Kidney (tissue), 13 donors: ENCODE measurements at regions not wholly inside any gene's neighbourhood (a gene's known extent, or its start where the extent isn't known, plus 50 kb on each side); places are given as distances from the start of the nearest gene placed in this dataset.

Experiments
- DNase-seq, 5 donors: peaks; one replicate each; pipeline ENCODE4 v3.0.0-alpha.2; 2013 to 2020
- FAIRE-seq: peaks from 2 replicates; lab custom pipeline; 2012; peaks lifted over from hg19 to GRCh38; lab: Jason Lieb, UNC
- H3K27ac ChIP-seq, 2 donors: one replicate each; pipeline ENCODE4 v1.7.0; 2013; ENCODE audit warnings: low read depth in 2 of 2, low read length in 2 of 2, inconsistent platforms in 1 of 2
- H3K27me3 ChIP-seq: one replicate; pipeline ENCODE4 v1.7.1; 2013; ENCODE audit warnings: low read length, inconsistent platforms; ENCODE audit not compliant: control insufficient read depth, insufficient read depth
- H3K36me3 ChIP-seq, 3 donors: one replicate each; pipeline versions ENCODE4 v1.7.0 to v1.7.1; 2013; ENCODE audit warnings: low read length in 3 of 3, control low read depth in 1 of 3, inconsistent platforms in 1 of 3; ENCODE audit not compliant: insufficient read depth in 3 of 3, control insufficient read depth in 2 of 3
- H3K4me1 ChIP-seq, 3 donors: one replicate each; pipeline versions ENCODE4 v1.7.0 to v1.7.1; 2013; ENCODE audit warnings: low read length in 3 of 3, inconsistent platforms in 1 of 3, low read depth in 1 of 3; ENCODE audit not compliant: control insufficient read depth in 2 of 3, insufficient read depth in 2 of 3
- H3K4me3 ChIP-seq, 3 donors: one replicate each; pipeline versions ENCODE4 v1.7.0 to v1.8.1; 2013; ENCODE audit warnings: low read length in 3 of 3, control low read depth in 1 of 3, inconsistent platforms in 1 of 3
- H3K9ac ChIP-seq, 3 donors: one replicate each; pipeline versions ENCODE4 v1.7.0 to v1.7.1; 2013; ENCODE audit warnings: low read length in 3 of 3, control low read depth in 1 of 3, inconsistent platforms in 1 of 3
- H3K9me3 ChIP-seq, 3 donors: one replicate each; pipeline versions ENCODE4 v1.7.0 to v1.7.1; 2013; ENCODE audit warnings: low read length in 3 of 3, control low read depth in 1 of 3, inconsistent platforms in 1 of 3; ENCODE audit not compliant: control insufficient read depth in 2 of 3, insufficient read depth in 1 of 3
- intact Hi-C: fragments of 100-400 bp; cut with DNase I; formaldehyde crosslinking; loops from one replicate; pipeline ENCODE4 v1.11.1; 2022
- TF ChIP-seq, protein P1 (sequence below): IDR thresholded peaks from 3 replicates; pipeline ENCODE4 v1.5.1; 2012; ENCODE audit warnings: mild to moderate bottlenecking, moderate library complexity, borderline replicate concordance; ENCODE audit not compliant: insufficient read depth; ENCODE audit errors: extremely low read depth
- donor health status: control.
- donor health status: control.
- donor health status: control.
- donor health status: control.
- donor health status: control.
- donor health status: DM: yes; HTN: yes; CAD: no.
- donor health status: Normal renal cell carcinoma (clear cell type).

DNA sequence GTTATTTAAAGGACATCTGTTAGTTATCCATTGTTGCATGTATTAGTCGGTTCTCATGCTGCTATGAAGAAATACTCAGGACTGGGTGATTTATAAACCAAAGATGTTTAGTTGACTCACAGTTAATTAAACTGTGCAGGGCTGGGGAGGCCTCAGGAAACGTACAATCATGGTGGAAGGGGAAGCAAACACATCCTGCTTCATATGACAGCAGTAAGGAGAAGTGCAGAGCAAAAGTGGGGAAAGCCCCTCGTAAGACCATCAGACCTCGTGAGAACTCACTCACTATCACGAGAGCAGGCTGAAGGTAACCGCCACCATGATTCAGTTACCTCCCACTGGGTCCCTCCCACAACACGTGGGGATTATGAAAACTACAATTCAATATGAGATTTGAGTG lies 2064.1 kb downstream of the MAT2B start:
- Histone ChIP-seq H3K4me1 (no peaks in the 10 kb centered on the region), H3K27me3 (no peaks in the 10 kb centered on the region), H3K27ac (no peak overlapping the region), H3K36me3 (no peaks in the 10 kb centered on the region), H3K4me3 (no peak overlapping the region), H3K9me3 (no peaks in the 10 kb centered on the region), H3K9ac (no peak overlapping the region)
- FAIRE-seq (no peak), DNase-seq (no peak)
- TF ChIP-seq, protein P1, sequence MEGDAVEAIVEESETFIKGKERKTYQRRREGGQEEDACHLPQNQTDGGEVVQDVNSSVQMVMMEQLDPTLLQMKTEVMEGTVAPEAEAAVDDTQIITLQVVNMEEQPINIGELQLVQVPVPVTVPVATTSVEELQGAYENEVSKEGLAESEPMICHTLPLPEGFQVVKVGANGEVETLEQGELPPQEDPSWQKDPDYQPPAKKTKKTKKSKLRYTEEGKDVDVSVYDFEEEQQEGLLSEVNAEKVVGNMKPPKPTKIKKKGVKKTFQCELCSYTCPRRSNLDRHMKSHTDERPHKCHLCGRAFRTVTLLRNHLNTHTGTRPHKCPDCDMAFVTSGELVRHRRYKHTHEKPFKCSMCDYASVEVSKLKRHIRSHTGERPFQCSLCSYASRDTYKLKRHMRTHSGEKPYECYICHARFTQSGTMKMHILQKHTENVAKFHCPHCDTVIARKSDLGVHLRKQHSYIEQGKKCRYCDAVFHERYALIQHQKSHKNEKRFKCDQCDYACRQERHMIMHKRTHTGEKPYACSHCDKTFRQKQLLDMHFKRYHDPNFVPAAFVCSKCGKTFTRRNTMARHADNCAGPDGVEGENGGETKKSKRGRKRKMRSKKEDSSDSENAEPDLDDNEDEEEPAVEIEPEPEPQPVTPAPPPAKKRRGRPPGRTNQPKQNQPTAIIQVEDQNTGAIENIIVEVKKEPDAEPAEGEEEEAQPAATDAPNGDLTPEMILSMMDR: no peak
- intact Hi-C loops: no loop called here

DNA sequence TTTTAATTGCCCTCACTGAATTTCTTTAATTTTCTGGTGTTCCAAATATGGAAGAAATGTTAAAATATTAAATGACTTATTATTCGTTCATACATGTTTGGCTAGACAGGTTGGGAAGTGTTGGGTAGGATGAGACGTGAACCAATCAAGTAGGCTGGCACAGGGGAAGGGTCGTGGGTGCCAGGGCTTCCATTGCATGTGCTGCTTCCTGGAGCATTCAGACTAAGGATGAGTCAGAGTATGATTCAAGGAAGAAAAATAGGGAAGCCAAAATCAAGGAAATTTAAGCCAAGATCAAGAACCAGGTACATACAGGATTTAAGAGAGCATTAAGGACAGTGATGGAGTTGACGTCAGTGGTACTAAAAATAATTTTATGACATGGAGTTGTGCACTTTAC lies 2068.0 kb downstream of the MAT2B start:
- Histone ChIP-seq H3K27ac (no peak overlapping the region), H3K36me3 (no peaks in the 10 kb centered on the region), H3K9me3 (peaks cover 0 to 3% (median 0%) of the 10 kb centered on the region in 3 donors), H3K9ac (no peak overlapping the region), H3K4me3 (no peak overlapping the region), H3K27me3 (no peaks in the 10 kb centered on the region), H3K4me1 (no peaks in the 10 kb centered on the region)
- FAIRE-seq: no peak
- intact Hi-C loops: no loop called here
- TF ChIP-seq, protein P1: no peak
- DNase-seq: no peak

DNA sequence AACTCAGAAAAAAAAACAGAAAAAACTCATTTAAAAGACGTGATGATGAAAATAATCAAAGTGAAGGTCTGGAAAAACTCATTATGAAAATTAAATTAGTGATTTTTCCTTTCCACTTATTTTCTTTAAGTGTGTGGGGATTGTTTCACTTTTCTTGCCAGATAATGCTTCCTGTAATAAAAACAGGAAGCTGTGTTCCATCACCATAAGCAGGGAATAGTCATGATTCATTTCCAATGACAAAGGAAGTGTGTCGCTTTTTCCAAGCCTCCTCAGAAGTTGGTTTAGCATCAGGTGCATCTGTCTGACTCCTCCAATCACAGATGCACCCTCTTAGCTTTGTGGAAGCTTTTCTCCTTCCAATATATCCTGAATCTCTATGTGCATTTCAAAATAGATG lies 2068.7 kb downstream of the MAT2B start:
- H3K27me3 ChIP-seq: no peaks in the 10 kb centered on the region
- TF ChIP-seq, protein P1: no peak
- FAIRE-seq: no peak

DNA sequence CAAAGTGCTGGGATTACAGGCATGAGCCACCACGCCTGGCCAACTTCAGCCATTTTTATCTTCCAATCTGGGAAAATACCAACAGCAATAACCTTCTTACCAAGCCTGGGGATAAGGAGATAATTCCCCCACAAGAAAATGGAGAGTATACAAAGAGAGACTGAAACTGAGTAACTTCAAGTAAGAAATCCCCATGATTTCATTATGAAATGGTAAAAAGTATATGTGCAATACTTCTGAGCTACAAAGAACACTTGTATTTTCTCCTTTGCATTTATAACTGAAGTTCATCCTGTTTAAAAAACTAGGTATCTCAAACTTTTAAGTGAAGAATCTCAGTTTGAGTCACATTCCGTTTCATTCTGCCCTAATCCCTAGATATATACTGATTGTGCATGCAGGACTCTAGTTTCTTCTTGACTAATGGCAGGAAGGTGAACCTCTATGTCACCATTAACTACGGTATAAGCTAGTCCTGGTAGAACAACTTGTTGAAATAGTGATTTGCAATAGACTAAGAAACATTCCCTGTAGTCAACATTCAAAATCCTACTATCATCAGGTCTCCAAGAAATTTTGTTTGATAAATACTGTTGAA lies 2071.4 kb downstream of the MAT2B start:
- H3K27ac ChIP-seq: no peak overlapping the region
- no peaks in the 10 kb centered on the region for H3K4me1 ChIP-seq
- DNase-seq: no peak
- H3K27me3 ChIP-seq: no peaks in the 10 kb centered on the region
- H3K36me3 ChIP-seq: no peaks in the 10 kb centered on the region
- no peak overlapping the region for H3K9ac ChIP-seq
- TF ChIP-seq, protein P1: no peak
- intact Hi-C loops: no loop called here
- no peak overlapping the region for H3K4me3 ChIP-seq
- peaks cover 0 to 3% (median 0%) of the 10 kb centered on the region in 3 donors for H3K9me3 ChIP-seq
- no peak for FAIRE-seq

More for the DNA sequence above, 2068.7 kb downstream of the MAT2B start:
- DNase-seq: no peak
- Histone ChIP-seq H3K4me3 (no peak overlapping the region), H3K9ac (no peak overlapping the region), H3K4me1 (no peaks in the 10 kb centered on the region), H3K27ac (no peak overlapping the region), H3K36me3 (no peaks in the 10 kb centered on the region), H3K9me3 (peaks cover 0 to 3% (median 0%) of the 10 kb centered on the region in 3 donors)
- intact Hi-C loops: no loop called here
